ENCODE measurements at regions not wholly inside any gene's neighbourhood (a gene's known extent, or its start where the extent isn't known, plus 50 kb on each side); places are given as distances from the start of the nearest gene placed in this dataset.

DNA sequence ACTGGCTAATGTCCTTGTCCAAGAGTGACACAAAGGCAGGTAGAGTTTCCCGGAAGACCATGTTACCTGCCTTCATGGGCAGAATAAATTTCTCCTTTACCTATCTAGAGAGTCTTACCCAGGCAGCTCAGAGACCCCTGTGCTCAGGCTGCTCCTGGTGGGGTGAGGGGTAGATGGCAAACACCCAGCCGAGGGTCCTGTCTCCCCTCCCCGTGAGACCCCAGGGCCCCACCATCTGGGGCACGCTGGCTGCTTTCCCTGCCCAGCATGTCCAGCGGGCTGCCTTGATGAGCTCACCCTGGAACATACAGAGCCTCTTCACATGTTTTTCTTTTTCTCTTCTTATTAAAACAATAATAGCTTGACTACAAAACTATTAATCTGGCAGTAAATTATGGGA is 116.5 kb downstream of the EDN3 start:
- H3K9me3 Mint-ChIP-seq = no peaks in the 10 kb centered on the region; a peak in 1 of 5 replicates
- Histone ChIP-seq H3K27me3 (ENCODE audit: insufficient read depth, low read length) (no peaks in the 10 kb centered on the region), H3K4me2 (ENCODE audit: insufficient read depth, insufficient read length, low read length) (no peak overlapping the region), H2BK5ac (ENCODE audit: insufficient read length, low read length) (no peak overlapping the region), H3K23me2 (ENCODE audit: insufficient read length, low read depth, low read length, poor library complexity, severe bottlenecking) (no peaks in the 10 kb centered on the region), H3K79me1 (ENCODE audit: insufficient read depth, low read depth, low read length, poor library complexity, severe bottlenecking) (no peaks in the 10 kb centered on the region), H2AFZ (ENCODE audit: low read length) (no peak overlapping the region), H3K4me1 (ENCODE audit: insufficient read depth, low read length) (no peaks in the 10 kb centered on the region), H3T11ph (ENCODE audit: low read length) (no peak overlapping the region), H2BK120ac (ENCODE audit: low read depth, low read length, poor library complexity, severe bottlenecking) (no peak overlapping the region), H3K9me3 (ENCODE audit: control insufficient read depth, low read depth, low read length) (no peaks in the 10 kb centered on the region), H2BK12ac (ENCODE audit: insufficient read length, low read depth, low read length) (no peak overlapping the region), H4K91ac (ENCODE audit: insufficient read length, low read depth, low read length) (no peak overlapping the region), H2BK20ac (ENCODE audit: low read depth, low read length, poor library complexity, severe bottlenecking) (no peak overlapping the region), H4K5ac (ENCODE audit: insufficient read length, low read depth, low read length) (no peak overlapping the region), H3K18ac (ENCODE audit: insufficient read length, low read depth, low read length) (no peak overlapping the region), H3K56ac (ENCODE audit: insufficient read length, low read depth, low read length) (no peak overlapping the region), H4K8ac (replicated peaks; ENCODE audit: insufficient read length, low read depth, low read length) (no peak overlapping the region), H3K14ac (ENCODE audit: insufficient read depth, low read length) (no peak overlapping the region), H3K27ac (ENCODE audit: insufficient read length, low read depth, low read length) (no peak overlapping the region), H3K4ac (ENCODE audit: low read depth, low read length) (no peak overlapping the region), H2BK15ac (ENCODE audit: low read depth, low read length) (no peak overlapping the region), H4K20me1 (ENCODE audit: control insufficient read depth, insufficient read depth, insufficient read length) (no peaks in the 10 kb centered on the region), H2AK5ac (ENCODE audit: insufficient read length, low read length) (no peak overlapping the region), H3K23ac (ENCODE audit: insufficient read length, low read depth, low read length) (no peak overlapping the region), H3K9ac (ENCODE audit: extremely low read depth, insufficient read length, low read length) (no peak overlapping the region), H3K79me2 (ENCODE audit: insufficient read depth, low read length) (no peaks in the 10 kb centered on the region)
- DNase-seq = no peak
- TF ChIP-seq, protein P1, sequence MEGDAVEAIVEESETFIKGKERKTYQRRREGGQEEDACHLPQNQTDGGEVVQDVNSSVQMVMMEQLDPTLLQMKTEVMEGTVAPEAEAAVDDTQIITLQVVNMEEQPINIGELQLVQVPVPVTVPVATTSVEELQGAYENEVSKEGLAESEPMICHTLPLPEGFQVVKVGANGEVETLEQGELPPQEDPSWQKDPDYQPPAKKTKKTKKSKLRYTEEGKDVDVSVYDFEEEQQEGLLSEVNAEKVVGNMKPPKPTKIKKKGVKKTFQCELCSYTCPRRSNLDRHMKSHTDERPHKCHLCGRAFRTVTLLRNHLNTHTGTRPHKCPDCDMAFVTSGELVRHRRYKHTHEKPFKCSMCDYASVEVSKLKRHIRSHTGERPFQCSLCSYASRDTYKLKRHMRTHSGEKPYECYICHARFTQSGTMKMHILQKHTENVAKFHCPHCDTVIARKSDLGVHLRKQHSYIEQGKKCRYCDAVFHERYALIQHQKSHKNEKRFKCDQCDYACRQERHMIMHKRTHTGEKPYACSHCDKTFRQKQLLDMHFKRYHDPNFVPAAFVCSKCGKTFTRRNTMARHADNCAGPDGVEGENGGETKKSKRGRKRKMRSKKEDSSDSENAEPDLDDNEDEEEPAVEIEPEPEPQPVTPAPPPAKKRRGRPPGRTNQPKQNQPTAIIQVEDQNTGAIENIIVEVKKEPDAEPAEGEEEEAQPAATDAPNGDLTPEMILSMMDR (conservative IDR thresholded peaks at IDR 0.05) = no peak
- no peak overlapping the region for H3K27ac Mint-ChIP-seq
- H3K27me3 Mint-ChIP-seq (ENCODE audit: low read depth) = peaks cover 47% of the 10 kb centered on the region
- peaks cover 6 to 11% of the 10 kb centered on the region in 2 experiments for H3K4me1 Mint-ChIP-seq
- no peak overlapping the region for H3K4me3 Mint-ChIP-seq
- no CpG with 5 or more reads among the region's 5 CpGs for WGBS (ENCODE audit: extremely low coverage, insufficient read length, low lambda C conversion rate)
- H3K36me3 Mint-ChIP-seq (ENCODE audit: insufficient read depth in 1 of 3, low read depth in 3 of 3) = no peaks in the 10 kb centered on the region; a peak in 1 of 7 replicates

Data from H9 (cell line).